ENCODE measurements at regions not wholly inside any gene's neighbourhood (a gene's known extent, or its start where the extent isn't known, plus 50 kb on each side); places are given as distances from the start of the nearest gene placed in this dataset.
"Not testable (repeated sequence)": the region's sequence is repeated elsewhere in the genome, so short reads cannot be mapped to it uniquely, and the experiment has no call there.

DNA sequence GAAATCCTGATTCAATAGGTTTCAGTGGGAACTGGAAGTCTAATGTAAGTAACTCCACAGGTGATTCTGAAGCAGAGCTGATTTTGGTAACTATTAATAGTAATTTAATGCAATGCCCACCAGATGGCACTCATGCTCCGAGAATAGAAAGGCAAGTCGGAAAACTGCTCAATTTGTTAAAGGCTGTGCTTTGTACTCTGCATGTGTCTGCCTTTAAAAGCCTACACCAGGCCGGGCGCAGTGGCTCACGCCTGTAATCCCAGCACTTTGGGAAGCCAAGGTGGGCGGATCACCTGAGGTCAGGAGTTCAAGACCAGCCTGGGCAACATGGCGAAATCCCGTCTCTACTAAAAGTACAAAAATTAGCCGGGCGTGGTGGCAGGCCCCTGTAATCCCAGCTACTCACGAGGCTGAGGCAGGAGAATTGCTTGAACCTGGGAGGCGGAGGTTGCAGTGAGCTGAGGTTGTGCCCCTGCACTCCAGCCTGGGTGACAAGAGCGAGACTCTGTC is 80.1 kb downstream of the OR13A1 start:
- H3K27me3 ChIP-seq; H3K4me3 ChIP-seq; H3K36me3 ChIP-seq; H3K9me3 ChIP-seq; H3K27ac ChIP-seq; H3K4me1 ChIP-seq; intact Hi-C loops (cut with DNase I): not testable (repeated sequence)
- DNase-seq (peak in 2 of 3 donors; percentile 38 to 73), ATAC-seq (peak; percentile 97 to 99 (median 98))
- TF ChIP-seq, protein P1, sequence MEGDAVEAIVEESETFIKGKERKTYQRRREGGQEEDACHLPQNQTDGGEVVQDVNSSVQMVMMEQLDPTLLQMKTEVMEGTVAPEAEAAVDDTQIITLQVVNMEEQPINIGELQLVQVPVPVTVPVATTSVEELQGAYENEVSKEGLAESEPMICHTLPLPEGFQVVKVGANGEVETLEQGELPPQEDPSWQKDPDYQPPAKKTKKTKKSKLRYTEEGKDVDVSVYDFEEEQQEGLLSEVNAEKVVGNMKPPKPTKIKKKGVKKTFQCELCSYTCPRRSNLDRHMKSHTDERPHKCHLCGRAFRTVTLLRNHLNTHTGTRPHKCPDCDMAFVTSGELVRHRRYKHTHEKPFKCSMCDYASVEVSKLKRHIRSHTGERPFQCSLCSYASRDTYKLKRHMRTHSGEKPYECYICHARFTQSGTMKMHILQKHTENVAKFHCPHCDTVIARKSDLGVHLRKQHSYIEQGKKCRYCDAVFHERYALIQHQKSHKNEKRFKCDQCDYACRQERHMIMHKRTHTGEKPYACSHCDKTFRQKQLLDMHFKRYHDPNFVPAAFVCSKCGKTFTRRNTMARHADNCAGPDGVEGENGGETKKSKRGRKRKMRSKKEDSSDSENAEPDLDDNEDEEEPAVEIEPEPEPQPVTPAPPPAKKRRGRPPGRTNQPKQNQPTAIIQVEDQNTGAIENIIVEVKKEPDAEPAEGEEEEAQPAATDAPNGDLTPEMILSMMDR (IDR thresholded peaks at IDR 0.05): peak; percentile 58 to 68 (median 62)
- WGBS (ENCODE audit: insufficient coverage, low coverage, low lambda C conversion rate, missing lambda C conversion rate): 34% methylated on average over 7 of the region's 13 CpGs

DNA sequence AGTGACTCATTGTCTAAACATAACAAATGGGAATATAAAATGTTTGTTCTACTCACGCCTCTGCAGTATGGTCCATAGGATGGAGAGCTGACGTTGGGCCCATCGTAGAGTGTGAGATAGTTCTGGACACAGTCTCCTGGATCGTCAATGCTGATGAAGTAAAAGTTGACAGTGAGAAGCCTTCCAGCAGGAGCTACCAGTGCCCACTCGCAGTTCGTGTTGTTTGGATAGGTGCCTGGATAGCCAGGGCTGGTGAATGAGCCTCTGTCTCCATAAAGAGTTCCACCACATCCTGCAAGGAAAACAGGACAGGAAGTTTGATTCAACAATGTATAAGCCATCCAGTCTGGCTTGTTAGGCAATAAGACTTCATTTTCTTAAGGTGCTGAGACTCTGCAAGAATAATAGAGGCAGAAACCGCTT is 79.6 kb downstream of the OR13A1 start:
- intact Hi-C loops (cut with DNase I): no loop called here
- DNase-seq (no peak), ATAC-seq (no peak)
- no peaks in the 10 kb centered on the region for H3K9me3 ChIP-seq
- 72% methylated on average over 5 of the region's 7 CpGs for WGBS (ENCODE audit: insufficient coverage, low coverage, low lambda C conversion rate, missing lambda C conversion rate)
- no peaks in the 10 kb centered on the region for H3K36me3 ChIP-seq
- no peak overlapping the region for H3K4me3 ChIP-seq
- H3K27ac ChIP-seq: no peak overlapping the region
- peaks cover 0 to 3% (median 0%) of the 10 kb centered on the region in 4 donors for H3K4me1 ChIP-seq
- H3K27me3 ChIP-seq: no peaks in the 10 kb centered on the region
- TF ChIP-seq, protein P1 (IDR thresholded peaks at IDR 0.05): no peak
- no peak for TF ChIP-seq POLR2A (IDR thresholded peaks at IDR 0.05)

DNA sequence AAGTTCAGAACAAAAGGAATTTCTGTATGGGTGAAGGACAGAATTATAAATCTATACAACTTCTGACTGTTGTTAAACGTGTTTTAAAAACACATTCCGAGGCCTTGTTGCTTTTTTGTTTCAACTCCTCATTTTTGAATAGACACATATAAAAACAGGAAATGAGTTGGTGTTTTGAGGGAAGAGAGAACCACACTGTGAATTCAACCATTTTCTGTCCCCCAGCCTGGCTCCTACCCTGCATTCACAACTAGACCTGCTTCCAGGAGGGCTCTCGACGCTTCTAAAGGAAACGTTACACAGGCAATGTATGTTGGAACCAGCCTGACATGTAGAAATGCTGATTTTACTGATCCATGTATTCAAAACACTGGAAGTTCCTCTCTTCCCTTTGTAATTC is 76.5 kb downstream of the OR13A1 start:
- DNase-seq: no peak
- TF ChIP-seq POLR2A (IDR thresholded peaks at IDR 0.05): no peak
- TF ChIP-seq, protein P1 (IDR thresholded peaks at IDR 0.05): no peak
- WGBS (ENCODE audit: insufficient coverage, low coverage, low lambda C conversion rate, missing lambda C conversion rate): 44% methylated on average over 5 of the region's 5 CpGs
- H3K27me3 ChIP-seq: no peaks in the 10 kb centered on the region
- H3K9me3 ChIP-seq: no peaks in the 10 kb centered on the region
- H3K4me1 ChIP-seq: peaks cover 0 to 3% (median 0%) of the 10 kb centered on the region in 4 donors
- intact Hi-C loops (cut with DNase I): no loop called here
- H3K36me3 ChIP-seq: no peaks in the 10 kb centered on the region
- H3K4me3 ChIP-seq: no peak overlapping the region
- no peak for ATAC-seq
- H3K27ac ChIP-seq: no peak overlapping the region

DNA sequence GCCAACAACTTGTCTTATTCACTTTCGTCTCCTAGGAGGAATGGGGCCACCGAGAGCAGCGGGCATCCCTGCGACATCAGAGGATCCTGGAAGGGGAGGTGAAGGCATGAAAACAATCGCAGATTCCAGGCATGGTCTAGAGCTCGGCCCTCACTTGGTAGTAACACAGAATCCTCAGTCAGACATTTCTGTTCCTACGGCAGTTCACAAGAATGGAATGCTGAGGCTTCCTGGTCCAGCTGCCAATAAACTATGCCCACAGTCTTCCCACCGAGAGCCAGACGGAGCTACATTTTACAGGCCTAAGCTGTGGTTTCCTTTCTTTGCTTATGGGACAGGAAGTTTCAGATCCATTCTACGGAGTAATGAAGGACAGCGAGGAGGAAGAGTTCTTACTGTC is 75.8 kb downstream of the OR13A1 start:
- no peak overlapping the region for H3K4me3 ChIP-seq
- no peaks in the 10 kb centered on the region for H3K9me3 ChIP-seq
- H3K27ac ChIP-seq: no peak overlapping the region
- no peaks in the 10 kb centered on the region for H3K27me3 ChIP-seq
- H3K4me1 ChIP-seq: peaks cover 0 to 3% (median 0%) of the 10 kb centered on the region in 4 donors
- DNase-seq (no peak), ATAC-seq (no peak)
- 72% methylated on average over 10 of the region's 11 CpGs for WGBS (ENCODE audit: insufficient coverage, low coverage, low lambda C conversion rate, missing lambda C conversion rate)
- H3K36me3 ChIP-seq: no peaks in the 10 kb centered on the region
- TF ChIP-seq POLR2A (IDR thresholded peaks at IDR 0.05): no peak
- TF ChIP-seq, protein P1 (IDR thresholded peaks at IDR 0.05): no peak
- intact Hi-C loops (cut with DNase I): no loop called here

Measured in right lobe of liver (tissue), 6 donors.